SK-N-MC (cell line): ENCODE measurements at regions not wholly inside any gene's neighbourhood (a gene's known extent, or its start where the extent isn't known, plus 50 kb on each side); places are given as distances from the start of the nearest gene placed in this dataset.

Source experiments
- EZH2 ChIP-seq: fragments of 200-600 bp; sonication (generic); IDR thresholded peaks from one replicate; pipeline ENCODE4 v1.6.1; 2017; ENCODE audit warnings: antibody characterized with exemption
- FOXP2 ChIP-seq: optimal IDR thresholded peaks from 2 replicates; pipeline ENCODE3; 2011; ENCODE audit warnings: mild to moderate bottlenecking, moderate library complexity; ENCODE audit not compliant: insufficient read depth; ENCODE audit errors: extremely low read length, control extremely low read depth
- POLR2AphosphoS5 ChIP-seq: IDR thresholded peaks from 2 replicates; pipeline ENCODE4 v1.6.1; 2012; ENCODE audit warnings: mild to moderate bottlenecking, low read depth, low read length, borderline replicate concordance

DNA sequence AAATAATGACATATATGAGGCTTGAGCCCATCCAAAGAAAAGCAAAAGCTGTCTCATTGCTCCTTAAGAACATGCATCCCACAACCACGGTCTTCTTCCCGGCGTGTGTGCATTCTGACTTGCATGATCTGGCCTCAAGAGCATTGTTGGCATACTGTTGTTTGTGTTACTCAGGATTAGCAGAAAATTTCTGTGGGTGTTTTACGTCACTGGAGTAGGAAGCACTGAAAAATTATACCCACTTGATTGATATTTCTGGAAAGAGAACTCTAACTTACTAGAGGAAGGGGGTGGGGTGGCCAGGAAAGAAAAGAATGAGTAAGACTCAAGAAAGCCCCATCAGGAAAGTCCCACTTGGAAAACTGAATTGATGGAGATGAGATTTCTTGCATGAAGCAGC lies 326.2 kb upstream of the PRDM1 start:
- TF ChIP-seq POLR2AphosphoS5 (no peak), EZH2 (no peak), FOXP2 (no peak)
